ENCODE measurements at regions not wholly inside any gene's neighbourhood (a gene's known extent, or its start where the extent isn't known, plus 50 kb on each side); places are given as distances from the start of the nearest gene placed in this dataset.

GRCh38 chr14:54338696-54339317 lies 58.0 kb upstream of the CDKN3 start:
- in situ Hi-C loops (cut with MboI; ENCODE audit: low sequenced_read_pairs), result loop anchor here (25.0 kb wide), 1 partner anchor 802 kb away; no protein-coding TSS in a partner anchor

GRCh38 chr14:54339771-54340170 lies 57.0 kb upstream of the CDKN3 start:
- in situ Hi-C loops (cut with MboI; ENCODE audit: low sequenced_read_pairs), result loop anchor here (25.0 kb wide), 1 partner anchor 802 kb away; no protein-coding TSS in a partner anchor

- in situ Hi-C loops (cut with MboI; ENCODE audit: low sequenced_read_pairs), result loop anchor here (25.0 kb wide), 1 partner anchor 806 kb away; no protein-coding TSS in a partner anchor
Measured at GRCh38 chr14:54342806-54343205, 54.0 kb upstream of the CDKN3 start.

- in situ Hi-C loops (cut with MboI; ENCODE audit: low sequenced_read_pairs), result loop anchor here (25.0 kb wide), 1 partner anchor 806 kb away; no protein-coding TSS in a partner anchor
Measured at GRCh38 chr14:54343272-54344121, 53.3 kb upstream of the CDKN3 start.

GRCh38 chr14:54344445-54344844 lies 52.4 kb upstream of the CDKN3 start:
- in situ Hi-C loops (cut with MboI; ENCODE audit: low sequenced_read_pairs), result loop anchor here (25.0 kb wide), 1 partner anchor 807 kb away; no protein-coding TSS in a partner anchor

- in situ Hi-C loops (cut with MboI; ENCODE audit: low sequenced_read_pairs), result loop anchor here (25.0 kb wide), 1 partner anchor 809 kb away; no protein-coding TSS in a partner anchor
Measured at GRCh38 chr14:54346257-54346656, 50.5 kb upstream of the CDKN3 start.

Measured in HL-60/S4 treated with retinoic acid at 250 ng/mL for 4 days and 3 days (cell line).